Memory B cell (primary cell): ENCODE measurements at regions not wholly inside any gene's neighbourhood (a gene's known extent, or its start where the extent isn't known, plus 50 kb on each side); places are given as distances from the start of the nearest gene placed in this dataset.

ENCODE experiments used
- ATAC-seq: fragments of 150-1000 bp; cut with Tn5 transposase; 2 replicates; pipeline ENCODE4 v1.10.0; 2021; ENCODE audit warnings: low read depth, mild to moderate bottlenecking, moderate library complexity
- DNase-seq, 2 donors: peaks; one replicate each; pipeline ENCODE4 v3.0.0; 2022; ENCODE audit warnings: low spot score in 2 of 2
- H3K27ac Mint-ChIP-seq: one replicate; pipeline ENCODE4 v1.8.0; 2022; ENCODE audit warnings: mild to moderate bottlenecking, moderate library complexity, mixed read lengths
- H3K27me3 Mint-ChIP-seq: one replicate; pipeline ENCODE4 v1.8.0; 2022; ENCODE audit warnings: mixed read lengths
- H3K36me3 Mint-ChIP-seq: one replicate; pipeline ENCODE4 v1.8.0; 2022; ENCODE audit warnings: mild to moderate bottlenecking, mixed read lengths
- H3K4me1 Mint-ChIP-seq: one replicate; pipeline ENCODE4 v1.8.0; 2022; ENCODE audit warnings: mixed read lengths
- H3K4me3 Mint-ChIP-seq: one replicate; pipeline ENCODE4 v1.8.0; 2022; ENCODE audit warnings: mild to moderate bottlenecking, moderate library complexity, mixed read lengths
- H3K9me3 Mint-ChIP-seq: one replicate; pipeline ENCODE4 v1.8.0; 2022; ENCODE audit warnings: mixed read lengths

GRCh38 chr15:81947548-81947947 is 98.3 kb downstream of the MEX3B start:
- no peaks in the 10 kb centered on the region for H3K9me3 Mint-ChIP-seq
- no peaks in the 10 kb centered on the region for H3K36me3 Mint-ChIP-seq
- H3K4me1 Mint-ChIP-seq = peaks cover 4% of the 10 kb centered on the region
- H3K4me3 Mint-ChIP-seq = no peak overlapping the region
- H3K27me3 Mint-ChIP-seq = peaks cover 10% of the 10 kb centered on the region
- no peak for DNase-seq
- no peak for ATAC-seq
- no peak overlapping the region for H3K27ac Mint-ChIP-seq

DNA sequence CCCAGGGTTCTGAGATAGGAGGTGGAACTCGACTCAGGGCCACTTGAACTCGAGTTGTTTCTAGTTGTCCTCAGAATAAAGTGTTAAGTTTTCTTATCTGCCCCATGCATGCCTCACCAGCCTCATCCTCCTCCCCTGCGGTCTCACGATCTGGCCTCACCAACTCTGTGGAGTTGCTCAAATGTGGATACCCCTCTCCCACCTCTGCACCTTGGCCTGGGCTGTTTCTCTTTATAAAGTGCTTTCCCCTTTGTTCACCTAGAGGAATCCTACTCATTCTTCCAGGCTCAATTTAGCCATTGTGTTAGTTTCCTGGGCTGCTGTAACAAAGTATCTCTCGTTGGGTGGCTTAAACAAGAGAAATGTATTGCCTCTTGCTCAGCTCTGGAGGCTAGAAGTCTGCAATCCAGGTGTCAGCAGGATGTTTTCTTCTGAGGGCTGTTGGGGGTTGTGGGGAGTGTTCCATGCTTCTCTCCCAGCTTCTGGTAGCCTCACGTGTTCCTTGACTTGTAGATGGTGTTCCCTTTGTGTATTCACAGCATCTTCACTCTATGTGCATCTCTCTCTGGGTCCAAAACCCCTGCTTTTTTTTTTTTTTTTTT is 100.7 kb downstream of the MEX3B start:
- Mint-ChIP-seq H3K4me3 (no peak overlapping the region), H3K27ac (no peak overlapping the region), H3K4me1 (peaks cover 4% of the 10 kb centered on the region), H3K36me3 (no peaks in the 10 kb centered on the region), H3K9me3 (peaks cover under 1% of the 10 kb centered on the region), H3K27me3 (peaks cover 10% of the 10 kb centered on the region)
- DNase-seq (no peak), ATAC-seq (no peak)

DNA sequence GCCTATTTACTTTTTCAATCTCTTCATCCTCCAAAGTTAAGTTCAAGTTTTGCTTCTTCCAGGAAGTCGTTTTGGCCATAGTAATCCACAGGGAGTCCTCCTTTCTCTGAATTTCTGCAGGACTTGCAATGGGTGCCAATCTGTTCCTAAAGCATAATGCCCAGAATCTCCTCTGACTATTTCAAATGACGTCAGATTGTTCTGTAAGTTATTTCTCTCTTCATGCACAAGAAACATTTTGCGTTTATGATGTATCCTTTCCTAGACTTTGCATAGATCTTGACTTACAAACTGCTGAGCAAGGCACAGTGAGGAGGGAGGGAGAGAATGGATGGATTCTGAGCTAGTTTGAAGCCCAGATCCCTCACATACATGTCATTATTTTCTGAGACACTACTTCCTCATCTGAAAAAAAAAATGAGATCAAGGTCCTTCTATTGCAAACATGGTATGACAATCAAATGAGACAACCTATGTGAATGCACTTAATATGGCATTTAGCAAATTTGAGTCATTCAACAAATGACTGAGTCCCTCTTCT is 103.1 kb downstream of the MEX3B start:
- H3K4me3 Mint-ChIP-seq = no peak overlapping the region
- no peak overlapping the region for H3K27ac Mint-ChIP-seq
- H3K27me3 Mint-ChIP-seq = peaks cover 17% of the 10 kb centered on the region
- no peaks in the 10 kb centered on the region for H3K4me1 Mint-ChIP-seq
- peaks cover 1% of the 10 kb centered on the region for H3K9me3 Mint-ChIP-seq
- no peak for ATAC-seq
- H3K36me3 Mint-ChIP-seq = no peaks in the 10 kb centered on the region
- no peak for DNase-seq

- Mint-ChIP-seq H3K27me3 (peaks cover 17% of the 10 kb centered on the region), H3K4me1 (no peaks in the 10 kb centered on the region), H3K27ac (no peak overlapping the region), H3K36me3 (no peaks in the 10 kb centered on the region), H3K9me3 (peaks cover 1% of the 10 kb centered on the region), H3K4me3 (no peak overlapping the region)
- ATAC-seq (no peak), DNase-seq (no peak)
These were observed 103.7 kb downstream of the MEX3B start for GRCh38 chr15:81942157-81942556.

DNA sequence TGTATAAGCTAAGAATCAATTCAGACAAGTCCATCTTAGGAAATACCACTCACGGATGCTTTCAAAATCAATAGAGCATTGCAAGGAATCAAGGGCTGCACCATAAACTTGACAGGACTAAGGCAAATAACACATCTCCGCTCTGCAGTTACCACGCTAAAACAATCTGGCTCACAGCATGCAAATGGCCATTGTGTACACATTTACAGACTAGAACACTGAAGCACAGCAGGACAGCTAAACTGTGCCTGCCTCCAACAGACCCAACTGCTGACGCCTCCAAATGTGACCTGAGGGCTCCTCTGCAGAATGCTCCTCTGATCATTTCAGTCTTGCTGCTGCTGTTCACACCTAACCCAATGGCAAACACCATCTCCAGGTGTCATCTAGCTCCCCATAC is 104.3 kb downstream of the MEX3B start:
- DNase-seq (no peak), ATAC-seq (no peak)
- Mint-ChIP-seq H3K27ac (no peak overlapping the region), H3K36me3 (no peaks in the 10 kb centered on the region), H3K4me1 (no peaks in the 10 kb centered on the region), H3K4me3 (no peak overlapping the region), H3K27me3 (peaks cover 14% of the 10 kb centered on the region), H3K9me3 (peaks cover 1% of the 10 kb centered on the region)

- Mint-ChIP-seq H3K27ac (no peak overlapping the region), H3K4me3 (no peak overlapping the region), H3K4me1 (no peaks in the 10 kb centered on the region), H3K36me3 (no peaks in the 10 kb centered on the region), H3K9me3 (peaks cover 1% of the 10 kb centered on the region), H3K27me3 (peaks cover 14% of the 10 kb centered on the region)
- ATAC-seq (no peak), DNase-seq (no peak)
These were observed 105.1 kb downstream of the MEX3B start for GRCh38 chr15:81940467-81941451.

DNA sequence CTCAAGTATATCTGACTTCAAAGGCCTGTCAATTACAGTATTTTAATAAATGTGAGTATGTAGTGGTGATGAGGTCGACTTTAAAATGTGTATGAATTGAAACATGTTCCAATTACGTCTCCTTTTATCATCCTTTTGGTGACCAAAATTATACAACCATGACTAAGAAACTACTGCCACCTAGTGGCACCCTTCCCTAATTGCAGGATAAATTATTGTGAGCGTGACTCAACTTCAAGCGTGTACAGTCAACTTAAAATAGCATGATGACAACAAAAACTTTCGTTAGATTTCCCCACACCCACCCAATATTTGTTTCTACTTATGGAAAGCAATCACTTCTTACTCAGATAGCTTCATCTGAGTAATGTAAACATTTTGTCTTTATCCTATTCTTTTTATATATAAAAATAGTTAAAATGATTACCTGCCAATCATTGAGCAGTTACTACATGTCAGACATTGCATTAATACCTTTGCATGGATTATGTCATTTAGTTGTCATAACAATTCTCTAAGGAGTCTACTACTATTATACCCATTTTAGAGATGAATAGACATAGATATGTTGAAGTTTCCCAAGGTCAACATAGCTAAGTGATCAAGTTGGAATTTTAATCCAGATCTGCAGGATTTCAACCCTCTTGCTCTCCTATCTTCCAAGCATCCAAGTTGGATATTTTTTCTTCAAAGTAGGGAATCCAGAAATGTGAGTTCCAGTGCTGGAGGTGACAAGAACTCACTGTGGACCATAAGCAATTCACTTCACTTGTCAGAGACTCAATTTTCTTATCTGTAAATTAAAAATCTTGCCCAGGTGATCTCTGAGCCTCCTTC is 106.0 kb downstream of the MEX3B start:
- ATAC-seq = no peak
- Mint-ChIP-seq H3K36me3 (no peaks in the 10 kb centered on the region), H3K4me3 (no peak overlapping the region), H3K27me3 (peaks cover 14% of the 10 kb centered on the region), H3K9me3 (peaks cover 1% of the 10 kb centered on the region), H3K27ac (no peak overlapping the region), H3K4me1 (no peaks in the 10 kb centered on the region)
- peak in 1 of 2 donors; percentile 13 for DNase-seq

- Mint-ChIP-seq H3K27me3 (peaks cover 13% of the 10 kb centered on the region), H3K9me3 (peaks cover 1% of the 10 kb centered on the region), H3K4me3 (no peak overlapping the region), H3K4me1 (no peaks in the 10 kb centered on the region), H3K36me3 (no peaks in the 10 kb centered on the region), H3K27ac (no peak overlapping the region)
- DNase-seq = no peak
- ATAC-seq = no peak
These were observed 108.6 kb downstream of the MEX3B start for GRCh38 chr15:81937189-81937588.

DNA sequence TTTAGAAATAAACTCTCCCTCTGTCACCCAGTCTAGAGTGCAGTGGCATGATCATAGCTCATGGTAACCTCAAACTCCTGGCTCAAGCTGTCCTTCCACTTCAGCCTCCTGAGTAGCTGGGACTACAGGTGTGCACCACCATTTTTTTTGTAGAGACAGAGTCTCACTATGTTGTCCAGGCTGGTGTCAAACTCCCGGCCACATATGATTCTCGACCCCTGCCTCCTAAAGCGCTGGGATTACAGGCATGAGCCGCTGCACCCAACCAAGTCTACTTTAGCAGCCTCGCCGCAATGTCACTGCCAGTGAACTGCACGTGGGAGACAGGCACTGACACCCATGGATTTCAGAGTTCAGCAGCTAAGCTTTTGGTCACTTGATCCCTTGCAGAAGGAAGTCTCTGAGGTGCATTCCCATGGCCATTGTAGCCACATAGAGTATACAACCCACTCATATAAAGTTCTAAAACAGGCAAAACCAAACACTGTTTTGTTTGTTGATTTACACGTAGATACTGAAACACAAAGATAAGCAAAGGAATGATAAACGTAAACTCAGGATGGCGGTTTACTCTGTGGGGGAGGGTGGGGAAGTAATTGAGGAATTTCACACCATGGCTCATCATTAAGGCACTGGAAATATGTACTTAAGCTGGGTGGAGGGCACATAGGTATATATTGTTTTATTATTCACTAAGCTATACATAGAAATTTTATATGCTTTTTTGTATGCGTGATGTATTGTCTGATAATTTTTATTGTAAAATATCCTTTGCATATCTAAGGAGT is 115.0 kb downstream of the MEX3B start:
- no peaks in the 10 kb centered on the region for H3K9me3 Mint-ChIP-seq
- no peak overlapping the region for H3K4me3 Mint-ChIP-seq
- no peaks in the 10 kb centered on the region for H3K36me3 Mint-ChIP-seq
- DNase-seq (no peak), ATAC-seq (no peak)
- H3K27me3 Mint-ChIP-seq = peaks cover 3% of the 10 kb centered on the region
- H3K27ac Mint-ChIP-seq = no peak overlapping the region
- no peaks in the 10 kb centered on the region for H3K4me1 Mint-ChIP-seq

DNA sequence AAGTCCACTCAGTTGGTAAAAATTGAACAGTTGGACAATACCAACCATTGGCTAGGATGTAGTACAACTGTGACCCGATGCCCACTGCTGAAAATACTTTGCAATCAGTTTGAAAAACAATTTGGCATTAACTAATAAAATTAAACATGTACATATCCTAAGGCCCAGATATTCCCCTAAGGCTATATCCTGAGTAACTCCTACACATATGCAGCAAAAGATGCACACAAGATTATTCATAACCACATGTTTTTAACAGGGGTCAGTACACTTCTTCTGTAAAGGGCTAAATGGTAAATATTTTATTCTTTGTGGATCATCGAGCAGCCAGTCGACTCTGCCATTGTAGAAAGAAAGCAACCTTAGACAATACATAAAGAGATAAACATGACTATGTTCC is 116.3 kb downstream of the MEX3B start:
- H3K36me3 Mint-ChIP-seq = no peaks in the 10 kb centered on the region

DNA sequence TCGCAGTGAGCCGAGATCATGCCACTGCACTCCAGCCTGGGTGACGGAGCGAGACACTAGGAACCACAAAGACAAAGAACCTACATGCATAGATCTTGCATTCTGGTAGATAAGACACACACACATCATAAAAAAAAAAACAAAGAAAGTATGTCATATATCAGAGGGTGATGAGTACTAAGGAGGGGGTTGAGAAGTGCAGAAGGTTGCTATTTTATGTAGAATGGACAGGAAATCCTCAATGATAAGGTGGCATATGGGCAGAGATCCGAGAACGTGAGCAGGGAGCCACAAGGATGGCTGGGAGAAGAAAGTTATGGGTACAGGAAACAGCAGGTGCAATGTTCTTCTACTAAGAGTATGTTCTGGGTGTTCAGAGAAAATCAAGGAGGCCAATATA is 118.8 kb downstream of the MEX3B start:
- no peak overlapping the region for H3K4me3 Mint-ChIP-seq
- no peak overlapping the region for H3K27ac Mint-ChIP-seq

More for the DNA sequence above, 116.3 kb downstream of the MEX3B start:
- no peak for ATAC-seq
- no peak for DNase-seq
- Mint-ChIP-seq H3K4me1 (no peaks in the 10 kb centered on the region), H3K27me3 (peaks cover 3% of the 10 kb centered on the region), H3K27ac (no peak overlapping the region), H3K9me3 (no peaks in the 10 kb centered on the region), H3K4me3 (no peak overlapping the region)

GRCh38 chr15:81924729-81925128 is 121.1 kb downstream of the MEX3B start:
- ATAC-seq = no peak
- no peaks in the 10 kb centered on the region for H3K36me3 Mint-ChIP-seq
- H3K27ac Mint-ChIP-seq = no peak overlapping the region
- no peak overlapping the region for H3K4me3 Mint-ChIP-seq
- peaks cover 3% of the 10 kb centered on the region for H3K27me3 Mint-ChIP-seq
- peaks cover 5% of the 10 kb centered on the region for H3K9me3 Mint-ChIP-seq
- H3K4me1 Mint-ChIP-seq = no peaks in the 10 kb centered on the region
- DNase-seq = no peak

More for the DNA sequence above, 118.8 kb downstream of the MEX3B start:
- no peak for ATAC-seq
- no peaks in the 10 kb centered on the region for H3K4me1 Mint-ChIP-seq
- H3K36me3 Mint-ChIP-seq = no peaks in the 10 kb centered on the region
- H3K9me3 Mint-ChIP-seq = no peaks in the 10 kb centered on the region
- peaks cover 3% of the 10 kb centered on the region for H3K27me3 Mint-ChIP-seq
- no peak for DNase-seq
